ENCODE measurements at regions not wholly inside any gene's neighbourhood (a gene's known extent, or its start where the extent isn't known, plus 50 kb on each side); places are given as distances from the start of the nearest gene placed in this dataset.
"Not testable (repeated sequence)": the region's sequence is repeated elsewhere in the genome, so short reads cannot be mapped to it uniquely, and the experiment has no call there.

GRCh38 chr6:131492932-131493573, 80.0 kb upstream of the ARG1 start:
- DNase-seq (ENCODE audit: low read depth in 2 of 2) = no peak

GRCh38 chr6:131504387-131504786, 68.6 kb upstream of the ARG1 start:
- DNase-seq (ENCODE audit: low read depth in 2 of 2) = not testable (repeated sequence)

- no peak for DNase-seq (ENCODE audit: low read depth in 2 of 2)
Observed at GRCh38 chr6:131510094-131510493, 62.9 kb upstream of the ARG1 start.

GRCh38 chr6:131510591-131510990, 62.4 kb upstream of the ARG1 start:
- no peak for DNase-seq (ENCODE audit: low read depth in 2 of 2)

- DNase-seq (ENCODE audit: low read depth in 2 of 2) = no peak
Observed at GRCh38 chr6:131519670-131520436, 53.2 kb upstream of the ARG1 start.

Data from fibroblast of skin of left quadriceps (primary cell).